ENCODE measurements at regions not wholly inside any gene's neighbourhood (a gene's known extent, or its start where the extent isn't known, plus 50 kb on each side); places are given as distances from the start of the nearest gene placed in this dataset.

- no peak for TF ChIP-seq KDM1A (IDR thresholded peaks at IDR 0.05; ENCODE audit: borderline replicate concordance, low read length)
- TF ChIP-seq, protein P1, sequence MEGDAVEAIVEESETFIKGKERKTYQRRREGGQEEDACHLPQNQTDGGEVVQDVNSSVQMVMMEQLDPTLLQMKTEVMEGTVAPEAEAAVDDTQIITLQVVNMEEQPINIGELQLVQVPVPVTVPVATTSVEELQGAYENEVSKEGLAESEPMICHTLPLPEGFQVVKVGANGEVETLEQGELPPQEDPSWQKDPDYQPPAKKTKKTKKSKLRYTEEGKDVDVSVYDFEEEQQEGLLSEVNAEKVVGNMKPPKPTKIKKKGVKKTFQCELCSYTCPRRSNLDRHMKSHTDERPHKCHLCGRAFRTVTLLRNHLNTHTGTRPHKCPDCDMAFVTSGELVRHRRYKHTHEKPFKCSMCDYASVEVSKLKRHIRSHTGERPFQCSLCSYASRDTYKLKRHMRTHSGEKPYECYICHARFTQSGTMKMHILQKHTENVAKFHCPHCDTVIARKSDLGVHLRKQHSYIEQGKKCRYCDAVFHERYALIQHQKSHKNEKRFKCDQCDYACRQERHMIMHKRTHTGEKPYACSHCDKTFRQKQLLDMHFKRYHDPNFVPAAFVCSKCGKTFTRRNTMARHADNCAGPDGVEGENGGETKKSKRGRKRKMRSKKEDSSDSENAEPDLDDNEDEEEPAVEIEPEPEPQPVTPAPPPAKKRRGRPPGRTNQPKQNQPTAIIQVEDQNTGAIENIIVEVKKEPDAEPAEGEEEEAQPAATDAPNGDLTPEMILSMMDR (IDR thresholded peaks at IDR 0.05; ENCODE audit: control extremely low read depth in 1 of 3, insufficient read depth in 1 of 3, low read depth in 1 of 3, low read length in 3 of 3), result no peak
- TF ChIP-seq SIX5 (IDR thresholded peaks at IDR 0.05; ENCODE audit: low read depth, low read length), result no peak
- TF ChIP-seq POLR2A (IDR thresholded peaks at IDR 0.05; ENCODE audit: control extremely low read depth in 1 of 2, low read depth in 2 of 2, low read length in 2 of 2), result no peak
- TF ChIP-seq RBBP5 (IDR thresholded peaks at IDR 0.05; ENCODE audit: borderline replicate concordance, low read depth, low read length), result no peak
- TF ChIP-seq POLR2AphosphoS5 (IDR thresholded peaks at IDR 0.05; ENCODE audit: low read depth, low read length), result no peak
- TF ChIP-seq, protein P2, sequence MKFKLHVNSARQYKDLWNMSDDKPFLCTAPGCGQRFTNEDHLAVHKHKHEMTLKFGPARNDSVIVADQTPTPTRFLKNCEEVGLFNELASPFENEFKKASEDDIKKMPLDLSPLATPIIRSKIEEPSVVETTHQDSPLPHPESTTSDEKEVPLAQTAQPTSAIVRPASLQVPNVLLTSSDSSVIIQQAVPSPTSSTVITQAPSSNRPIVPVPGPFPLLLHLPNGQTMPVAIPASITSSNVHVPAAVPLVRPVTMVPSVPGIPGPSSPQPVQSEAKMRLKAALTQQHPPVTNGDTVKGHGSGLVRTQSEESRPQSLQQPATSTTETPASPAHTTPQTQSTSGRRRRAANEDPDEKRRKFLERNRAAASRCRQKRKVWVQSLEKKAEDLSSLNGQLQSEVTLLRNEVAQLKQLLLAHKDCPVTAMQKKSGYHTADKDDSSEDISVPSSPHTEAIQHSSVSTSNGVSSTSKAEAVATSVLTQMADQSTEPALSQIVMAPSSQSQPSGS (IDR thresholded peaks at IDR 0.05; ENCODE audit: low read length), result no peak
- TF ChIP-seq EZH2 (IDR thresholded peaks at IDR 0.05; ENCODE audit: low read depth, low read length, severe bottlenecking), result no peak
- no peak for TF ChIP-seq TBP (IDR thresholded peaks at IDR 0.05; ENCODE audit: low read depth, low read length)
- no peak for TF ChIP-seq CEBPB (IDR thresholded peaks at IDR 0.05; ENCODE audit: low read depth, low read length)
- TF ChIP-seq TAF7 (optimal IDR thresholded peaks at IDR 0.05; ENCODE audit: borderline replicate concordance, low read depth, low read length), result no peak
- no peak for TF ChIP-seq YY1 (IDR thresholded peaks at IDR 0.05; ENCODE audit: low read depth, low read length)
- no peak for TF ChIP-seq FOSL1 (IDR thresholded peaks at IDR 0.05; ENCODE audit: insufficient read depth, low read depth, low read length)
- TF ChIP-seq EP300 (IDR thresholded peaks at IDR 0.05; ENCODE audit: borderline replicate concordance in 1 of 2, low read depth in 2 of 2, low read length in 2 of 2), result no peak
Measured at GRCh38 chr20:56308036-56308435, 50.7 kb upstream of the FAM210B start.
